ENCODE measurements at regions not wholly inside any gene's neighbourhood (a gene's known extent, or its start where the extent isn't known, plus 50 kb on each side); places are given as distances from the start of the nearest gene placed in this dataset.

DNA sequence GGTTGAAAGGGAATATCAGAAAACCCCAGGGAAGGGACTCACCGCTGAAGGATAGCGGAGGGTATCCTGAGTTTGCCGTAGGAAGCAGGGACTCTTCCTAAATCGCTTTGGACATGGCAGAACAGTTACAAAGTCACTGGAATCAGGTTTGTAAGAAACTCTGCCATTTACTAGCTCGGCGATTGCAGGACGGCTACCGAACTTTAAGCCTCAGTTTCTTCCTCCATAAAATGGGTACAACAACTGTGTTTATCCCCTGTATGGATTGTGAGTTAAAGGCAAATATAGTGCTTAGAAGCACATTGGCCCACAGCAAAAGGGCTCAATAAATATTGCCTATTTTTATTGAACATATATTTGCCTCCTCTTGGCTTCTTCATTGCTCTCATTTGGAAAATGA lies 90.6 kb downstream of the MAF start:
- H4K20me1 ChIP-seq (ENCODE audit: insufficient read depth, poor library complexity, severe bottlenecking), result no peaks in the 10 kb centered on the region
- H3K36me3 ChIP-seq (replicated peaks; ENCODE audit: insufficient read depth, low read depth), result no peaks in the 10 kb centered on the region
- TF ChIP-seq, protein P1, sequence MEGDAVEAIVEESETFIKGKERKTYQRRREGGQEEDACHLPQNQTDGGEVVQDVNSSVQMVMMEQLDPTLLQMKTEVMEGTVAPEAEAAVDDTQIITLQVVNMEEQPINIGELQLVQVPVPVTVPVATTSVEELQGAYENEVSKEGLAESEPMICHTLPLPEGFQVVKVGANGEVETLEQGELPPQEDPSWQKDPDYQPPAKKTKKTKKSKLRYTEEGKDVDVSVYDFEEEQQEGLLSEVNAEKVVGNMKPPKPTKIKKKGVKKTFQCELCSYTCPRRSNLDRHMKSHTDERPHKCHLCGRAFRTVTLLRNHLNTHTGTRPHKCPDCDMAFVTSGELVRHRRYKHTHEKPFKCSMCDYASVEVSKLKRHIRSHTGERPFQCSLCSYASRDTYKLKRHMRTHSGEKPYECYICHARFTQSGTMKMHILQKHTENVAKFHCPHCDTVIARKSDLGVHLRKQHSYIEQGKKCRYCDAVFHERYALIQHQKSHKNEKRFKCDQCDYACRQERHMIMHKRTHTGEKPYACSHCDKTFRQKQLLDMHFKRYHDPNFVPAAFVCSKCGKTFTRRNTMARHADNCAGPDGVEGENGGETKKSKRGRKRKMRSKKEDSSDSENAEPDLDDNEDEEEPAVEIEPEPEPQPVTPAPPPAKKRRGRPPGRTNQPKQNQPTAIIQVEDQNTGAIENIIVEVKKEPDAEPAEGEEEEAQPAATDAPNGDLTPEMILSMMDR (IDR thresholded peaks at IDR 0.05; ENCODE audit: poor library complexity), result no peak
- no peak for TF ChIP-seq EZH2 (IDR thresholded peaks at IDR 0.05; ENCODE audit: borderline replicate concordance)
- H3K4me2 ChIP-seq, result no peak overlapping the region
- H3K9me2 ChIP-seq (replicated peaks; ENCODE audit: insufficient read depth), result no peaks in the 10 kb centered on the region
- no peaks in the 10 kb centered on the region for H3K79me2 ChIP-seq
- H3K27me3 ChIP-seq, result no peaks in the 10 kb centered on the region
- H3K9me3 ChIP-seq (ENCODE audit: low read depth), result no peaks in the 10 kb centered on the region
- 97% methylated on average over 8 of the region's 8 CpGs for WGBS (ENCODE audit: low lambda C conversion rate, missing lambda C conversion rate)
- no peak overlapping the region for H3K4me3 ChIP-seq
- H3K4me1 ChIP-seq (ENCODE audit: insufficient read depth), result no peaks in the 10 kb centered on the region
- no peak overlapping the region for H3K27ac ChIP-seq
- H2AFZ ChIP-seq, result no peak overlapping the region
- no peak for DNase-seq (ENCODE audit: low spot score)

- no peaks in the 10 kb centered on the region for H3K9me2 ChIP-seq (replicated peaks; ENCODE audit: insufficient read depth)
- H3K36me3 ChIP-seq (replicated peaks; ENCODE audit: insufficient read depth, low read depth), result no peaks in the 10 kb centered on the region
- H4K20me1 ChIP-seq (ENCODE audit: insufficient read depth, poor library complexity, severe bottlenecking), result no peaks in the 10 kb centered on the region
- H3K79me2 ChIP-seq, result no peaks in the 10 kb centered on the region
- H3K27me3 ChIP-seq, result no peaks in the 10 kb centered on the region
- TF ChIP-seq EZH2phosphoT487 (IDR thresholded peaks at IDR 0.05; ENCODE audit: low read depth, severe bottlenecking, unreplicated experiment) (no peak), EZH2 (IDR thresholded peaks at IDR 0.05; ENCODE audit: borderline replicate concordance) (no peak)
- TF ChIP-seq, protein P1 (IDR thresholded peaks at IDR 0.05; ENCODE audit: poor library complexity), result no peak
- DNase-seq (ENCODE audit: low spot score), result no peak
- no peaks in the 10 kb centered on the region for H3K9me3 ChIP-seq (ENCODE audit: low read depth)
- no peak overlapping the region for H3K4me3 ChIP-seq
- H3K27ac ChIP-seq, result no peak overlapping the region
- H3K4me2 ChIP-seq, result no peak overlapping the region
- H3K4me1 ChIP-seq (ENCODE audit: insufficient read depth), result no peaks in the 10 kb centered on the region
- 87% methylated on average over 9 of the region's 9 CpGs for WGBS (ENCODE audit: low lambda C conversion rate, missing lambda C conversion rate)
- no peak overlapping the region for H2AFZ ChIP-seq
These were observed 91.3 kb downstream of the MAF start for GRCh38 chr16:79509211-79509631.

DNA sequence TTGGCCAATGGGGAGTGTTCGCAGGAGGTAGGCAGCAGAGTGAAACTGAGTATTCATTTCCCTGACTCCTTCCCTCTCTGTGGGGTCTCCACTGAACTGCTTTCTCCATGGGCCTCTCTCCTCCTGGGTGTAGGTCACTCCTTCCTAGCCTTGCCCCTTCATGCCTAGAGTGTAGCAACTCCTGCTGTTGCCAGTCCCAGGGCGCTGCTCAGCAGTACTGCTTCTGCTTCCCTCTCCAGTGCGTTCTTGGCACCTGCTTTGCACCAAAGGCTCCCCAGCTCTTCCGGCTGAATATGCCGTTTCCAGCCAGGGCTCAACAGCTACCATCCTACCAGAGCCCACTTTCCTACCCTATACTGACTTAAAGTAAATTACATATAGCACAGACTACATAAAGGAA lies 92.2 kb downstream of the MAF start:
- TF ChIP-seq, protein P1 (IDR thresholded peaks at IDR 0.05; ENCODE audit: poor library complexity), result no peak
- no peak for TF ChIP-seq EZH2phosphoT487 (IDR thresholded peaks at IDR 0.05; ENCODE audit: low read depth, severe bottlenecking, unreplicated experiment)
- no peak for TF ChIP-seq EZH2 (IDR thresholded peaks at IDR 0.05; ENCODE audit: borderline replicate concordance)
- no peaks in the 10 kb centered on the region for H4K20me1 ChIP-seq (ENCODE audit: insufficient read depth, poor library complexity, severe bottlenecking)
- no peak overlapping the region for H2AFZ ChIP-seq
- H3K4me2 ChIP-seq, result no peak overlapping the region
- no peaks in the 10 kb centered on the region for H3K27me3 ChIP-seq
- no peaks in the 10 kb centered on the region for H3K9me3 ChIP-seq (ENCODE audit: low read depth)
- H3K27ac ChIP-seq, result no peak overlapping the region
- 95% methylated on average over 5 of the region's 5 CpGs for WGBS (ENCODE audit: low lambda C conversion rate, missing lambda C conversion rate)
- no peaks in the 10 kb centered on the region for H3K4me1 ChIP-seq (ENCODE audit: insufficient read depth)
- no peak for DNase-seq (ENCODE audit: low spot score)
- H3K4me3 ChIP-seq, result no peak overlapping the region
- no peaks in the 10 kb centered on the region for H3K36me3 ChIP-seq (replicated peaks; ENCODE audit: insufficient read depth, low read depth)
- no peaks in the 10 kb centered on the region for H3K9me2 ChIP-seq (replicated peaks; ENCODE audit: insufficient read depth)
- no peaks in the 10 kb centered on the region for H3K79me2 ChIP-seq

GRCh38 chr16:79505344-79505743 lies 95.2 kb downstream of the MAF start:
- Histone ChIP-seq H3K9me3 (ENCODE audit: low read depth) (no peaks in the 10 kb centered on the region), H3K79me2 (no peaks in the 10 kb centered on the region), H3K27me3 (no peaks in the 10 kb centered on the region), H3K4me1 (ENCODE audit: insufficient read depth) (no peaks in the 10 kb centered on the region), H3K36me3 (replicated peaks; ENCODE audit: insufficient read depth, low read depth) (no peaks in the 10 kb centered on the region), H4K20me1 (ENCODE audit: insufficient read depth, poor library complexity, severe bottlenecking) (no peaks in the 10 kb centered on the region), H3K27ac (no peak overlapping the region), H3K4me3 (no peak overlapping the region), H3K9me2 (replicated peaks; ENCODE audit: insufficient read depth) (no peaks in the 10 kb centered on the region), H2AFZ (no peak overlapping the region), H3K4me2 (no peak overlapping the region)
- TF ChIP-seq EZH2phosphoT487 (IDR thresholded peaks at IDR 0.05; ENCODE audit: low read depth, severe bottlenecking, unreplicated experiment), result no peak
- no peak for DNase-seq (ENCODE audit: low spot score)
- whole genome bisulfite sequencing (ENCODE audit: low lambda C conversion rate, missing lambda C conversion rate), result 93% methylated on average over 9 of the region's 9 CpGs
